Glutamatergic neuron (in vitro differentiated cells): ENCODE measurements at regions not wholly inside any gene's neighbourhood (a gene's known extent, or its start where the extent isn't known, plus 50 kb on each side); places are given as distances from the start of the nearest gene placed in this dataset.

ENCODE experiments used
- DNase-seq: peaks from one replicate; pipeline ENCODE4 v3.0.0; 2022
- H3K27ac Mint-ChIP-seq: one replicate; pipeline ENCODE4 v1.8.0; 2020; ENCODE audit warnings: mild to moderate bottlenecking, mixed read lengths, inconsistent platforms; ENCODE audit not compliant: unreplicated experiment
- H3K27me3 Mint-ChIP-seq: one replicate; pipeline ENCODE4 v1.8.0; 2020; ENCODE audit warnings: mild to moderate bottlenecking, moderate library complexity, mixed read lengths, inconsistent platforms; ENCODE audit not compliant: unreplicated experiment
- H3K36me3 Mint-ChIP-seq: one replicate; pipeline ENCODE4 v1.8.0; 2020; ENCODE audit warnings: mild to moderate bottlenecking, mixed read lengths, inconsistent platforms; ENCODE audit not compliant: unreplicated experiment
- H3K4me1 Mint-ChIP-seq: one replicate; pipeline ENCODE4 v1.8.0; 2020; ENCODE audit warnings: mild to moderate bottlenecking, low read depth, mixed read lengths, inconsistent platforms; ENCODE audit not compliant: unreplicated experiment
- H3K4me3 Mint-ChIP-seq: one replicate; pipeline ENCODE4 v1.8.0; 2020; ENCODE audit warnings: mild to moderate bottlenecking, mixed read lengths, inconsistent platforms; ENCODE audit not compliant: unreplicated experiment
- H3K9me3 Mint-ChIP-seq: one replicate; pipeline ENCODE4 v1.8.0; 2020; ENCODE audit warnings: mild to moderate bottlenecking, moderate library complexity, mixed read lengths, inconsistent platforms; ENCODE audit not compliant: unreplicated experiment
- TF ChIP-seq, protein P1 (sequence below): fragments of 200-600 bp; sonication (generic); IDR thresholded peaks from one replicate; pipeline ENCODE4 v1.5.0; 2021; ENCODE audit not compliant: partially characterized antibody, unreplicated experiment

DNA sequence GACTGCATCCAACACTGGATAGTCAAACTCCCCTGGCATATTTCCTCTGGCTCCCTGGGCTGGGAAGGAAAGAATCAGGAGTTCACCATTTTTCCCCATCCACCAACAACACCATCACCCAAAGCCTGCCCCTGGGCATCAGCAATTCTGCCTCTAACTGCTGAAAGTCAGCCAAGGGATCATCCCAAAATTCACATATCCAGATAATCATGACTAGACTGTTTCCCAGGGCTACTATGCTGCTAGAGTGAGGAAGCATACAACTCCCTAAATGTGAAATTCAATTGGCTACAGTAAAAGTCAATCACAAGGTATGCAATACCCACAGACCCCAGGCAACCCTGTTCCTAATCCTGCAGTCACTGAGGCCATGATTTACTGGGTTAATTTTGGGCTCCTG lies 230.6 kb downstream of the C16orf95 start:
- no peak overlapping the region for H3K4me3 Mint-ChIP-seq
- H3K9me3 Mint-ChIP-seq: peaks cover 2% of the 10 kb centered on the region
- H3K27ac Mint-ChIP-seq: no peak overlapping the region
- H3K4me1 Mint-ChIP-seq: no peaks in the 10 kb centered on the region
- DNase-seq: no peak
- TF ChIP-seq, protein P1, sequence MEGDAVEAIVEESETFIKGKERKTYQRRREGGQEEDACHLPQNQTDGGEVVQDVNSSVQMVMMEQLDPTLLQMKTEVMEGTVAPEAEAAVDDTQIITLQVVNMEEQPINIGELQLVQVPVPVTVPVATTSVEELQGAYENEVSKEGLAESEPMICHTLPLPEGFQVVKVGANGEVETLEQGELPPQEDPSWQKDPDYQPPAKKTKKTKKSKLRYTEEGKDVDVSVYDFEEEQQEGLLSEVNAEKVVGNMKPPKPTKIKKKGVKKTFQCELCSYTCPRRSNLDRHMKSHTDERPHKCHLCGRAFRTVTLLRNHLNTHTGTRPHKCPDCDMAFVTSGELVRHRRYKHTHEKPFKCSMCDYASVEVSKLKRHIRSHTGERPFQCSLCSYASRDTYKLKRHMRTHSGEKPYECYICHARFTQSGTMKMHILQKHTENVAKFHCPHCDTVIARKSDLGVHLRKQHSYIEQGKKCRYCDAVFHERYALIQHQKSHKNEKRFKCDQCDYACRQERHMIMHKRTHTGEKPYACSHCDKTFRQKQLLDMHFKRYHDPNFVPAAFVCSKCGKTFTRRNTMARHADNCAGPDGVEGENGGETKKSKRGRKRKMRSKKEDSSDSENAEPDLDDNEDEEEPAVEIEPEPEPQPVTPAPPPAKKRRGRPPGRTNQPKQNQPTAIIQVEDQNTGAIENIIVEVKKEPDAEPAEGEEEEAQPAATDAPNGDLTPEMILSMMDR: no peak
- H3K27me3 Mint-ChIP-seq: peaks cover 2% of the 10 kb centered on the region
- peaks cover 15% of the 10 kb centered on the region for H3K36me3 Mint-ChIP-seq

DNA sequence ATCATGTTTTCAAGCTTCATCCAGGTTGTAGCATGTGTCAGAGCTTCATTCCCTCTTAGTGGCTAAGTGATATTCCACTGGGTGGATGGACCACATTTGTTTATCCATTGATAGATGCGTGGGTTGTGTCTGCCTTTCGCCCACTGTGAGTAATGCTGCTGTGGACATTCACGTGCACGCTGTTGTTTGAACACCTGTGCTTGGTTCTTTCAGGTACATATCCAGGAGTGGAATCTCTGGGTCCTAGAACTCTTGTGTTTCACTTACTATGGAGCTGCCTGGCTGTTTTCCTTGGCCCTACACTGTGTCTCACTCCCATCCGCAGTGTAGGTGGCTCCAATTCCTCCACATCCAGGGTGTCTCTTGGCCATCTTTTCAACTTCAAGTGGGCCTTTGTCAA lies 224.2 kb downstream of the C16orf95 start:
- DNase-seq: no peak
- Mint-ChIP-seq H3K4me1 (no peaks in the 10 kb centered on the region), H3K36me3 (no peaks in the 10 kb centered on the region), H3K4me3 (no peak overlapping the region), H3K27me3 (no peaks in the 10 kb centered on the region), H3K9me3 (peaks cover 4% of the 10 kb centered on the region), H3K27ac (no peak overlapping the region)
- TF ChIP-seq, protein P1: no peak

DNA sequence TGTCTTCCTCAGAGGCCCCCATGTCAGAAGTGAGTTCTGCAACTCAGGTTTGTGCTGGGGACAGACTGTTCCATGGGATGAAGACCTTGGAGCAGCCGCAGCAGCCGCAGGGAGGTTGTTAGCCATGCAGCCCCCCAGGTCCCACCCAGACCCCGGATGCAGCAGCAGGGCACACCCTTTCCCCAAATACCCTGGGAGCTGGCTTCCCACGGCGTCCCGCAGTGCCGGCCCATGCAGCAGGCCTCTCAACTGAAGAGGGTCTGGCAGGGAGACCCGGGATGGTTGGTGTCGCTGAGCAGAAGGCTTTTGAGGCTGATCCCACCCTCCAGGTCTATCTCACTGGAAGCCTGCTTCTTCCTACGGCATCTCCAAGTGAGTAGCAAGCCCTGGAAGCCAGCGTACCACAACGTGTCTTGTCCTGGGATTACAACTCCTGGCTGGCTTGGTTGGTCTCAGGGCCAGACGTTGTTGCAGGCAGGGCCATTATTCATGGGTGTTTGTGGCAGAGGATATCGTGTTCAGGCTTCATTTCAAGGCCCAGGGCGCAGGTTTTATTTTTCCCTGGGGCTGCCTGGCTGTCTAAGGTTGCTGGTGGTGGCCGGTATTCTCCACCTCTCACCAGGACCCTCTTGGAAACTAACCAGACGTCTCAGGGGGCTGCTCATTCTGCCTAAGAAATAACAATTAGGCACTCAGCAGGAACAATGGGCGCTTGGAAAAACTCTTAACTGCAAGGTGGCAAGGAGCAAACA lies 223.2 kb downstream of the C16orf95 start:
- Mint-ChIP-seq H3K4me1 (no peaks in the 10 kb centered on the region), H3K27me3 (no peaks in the 10 kb centered on the region), H3K27ac (no peak overlapping the region), H3K4me3 (no peak overlapping the region), H3K36me3 (no peaks in the 10 kb centered on the region), H3K9me3 (peaks cover 4% of the 10 kb centered on the region)
- TF ChIP-seq, protein P1: no peak
- DNase-seq: no peak

DNA sequence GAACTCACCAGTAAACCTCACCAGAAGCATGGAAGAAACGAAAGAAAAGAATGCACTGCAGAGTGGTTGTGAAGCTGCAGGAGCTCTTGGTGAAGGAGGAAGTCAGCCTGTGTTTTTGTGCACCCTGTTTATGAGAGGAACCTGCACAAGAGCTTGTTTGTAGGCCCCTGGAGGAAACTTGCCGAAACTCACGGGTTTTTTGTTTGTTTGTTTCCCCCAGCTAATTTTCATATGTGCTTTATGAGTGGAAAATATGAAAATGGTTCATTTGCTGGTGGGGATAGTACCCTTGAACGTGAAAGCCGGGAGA lies 222.7 kb downstream of the C16orf95 start:
- H3K4me1 Mint-ChIP-seq: no peaks in the 10 kb centered on the region
- TF ChIP-seq, protein P1: no peak
- no peaks in the 10 kb centered on the region for H3K36me3 Mint-ChIP-seq
- H3K27ac Mint-ChIP-seq: no peak overlapping the region
- DNase-seq: no peak
- H3K9me3 Mint-ChIP-seq: peaks cover 4% of the 10 kb centered on the region
- H3K27me3 Mint-ChIP-seq: no peaks in the 10 kb centered on the region
- H3K4me3 Mint-ChIP-seq: no peak overlapping the region

DNA sequence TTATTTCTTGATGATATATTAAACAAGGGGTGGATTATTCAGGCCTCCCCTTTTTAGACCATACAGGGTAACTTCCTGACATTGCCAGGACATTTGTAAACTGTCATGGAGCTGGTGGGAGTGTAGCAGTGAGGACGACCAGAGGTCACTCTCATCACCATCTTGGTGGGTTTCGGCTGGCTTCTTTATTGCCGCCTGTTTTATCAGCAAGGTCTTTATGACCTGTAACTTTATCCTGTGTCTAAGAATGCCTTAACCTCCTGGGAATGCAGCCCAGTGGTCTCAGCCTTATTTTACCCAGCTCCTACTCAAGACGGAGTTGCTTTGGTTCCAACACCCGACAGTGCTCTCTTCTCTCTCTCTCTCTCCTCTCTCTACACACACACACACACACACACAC lies 221.9 kb downstream of the C16orf95 start:
- TF ChIP-seq, protein P1: no peak

More for the DNA sequence above, 221.9 kb downstream of the C16orf95 start:
- Mint-ChIP-seq H3K4me3 (no peak overlapping the region), H3K4me1 (no peaks in the 10 kb centered on the region), H3K27me3 (no peaks in the 10 kb centered on the region), H3K9me3 (peaks cover 4% of the 10 kb centered on the region), H3K27ac (no peak overlapping the region), H3K36me3 (no peaks in the 10 kb centered on the region)
- no peak for DNase-seq
